Pulmonary artery endothelial cell (primary cell): ENCODE measurements at regions not wholly inside any gene's neighbourhood (a gene's known extent, or its start where the extent isn't known, plus 50 kb on each side); places are given as distances from the start of the nearest gene placed in this dataset.
A peak's percentile ranks its signal among the peaks of the same experiment; 100 is the strongest.
"Not testable (repeated sequence)": the region's sequence is repeated elsewhere in the genome, so short reads cannot be mapped to it uniquely, and the experiment has no call there.

Experiments used
- DNase-seq: peaks from one replicate; pipeline ENCODE4 v3.0.0-alpha.2; 2011; ENCODE audit warnings: low read depth, low spot score

DNA sequence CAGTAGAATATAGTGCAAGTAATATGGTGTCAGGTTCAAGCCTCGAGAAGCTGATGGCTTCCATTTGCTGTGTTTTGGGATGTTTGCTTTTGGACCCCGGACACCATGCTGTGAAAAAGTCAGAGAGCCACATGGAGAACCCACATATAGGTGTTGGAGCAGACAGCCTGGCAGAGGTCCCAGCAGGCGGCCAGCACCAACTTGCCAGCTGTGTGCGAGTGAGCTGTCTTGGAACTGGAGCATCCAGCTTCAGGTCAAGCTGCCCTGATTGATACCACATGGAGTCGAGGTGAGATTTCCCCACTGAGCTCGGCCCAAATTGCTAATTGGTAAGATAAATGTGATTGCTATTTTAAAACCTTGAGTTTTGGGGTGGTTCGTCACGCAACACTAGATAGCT, 185.7 kb upstream of the TBL1XR1 start:
- no peak for DNase-seq

GRCh38 chr3:177385186-177385585, 187.9 kb upstream of the TBL1XR1 start:
- DNase-seq, result no peak

GRCh38 chr3:177385831-177386301, 188.6 kb upstream of the TBL1XR1 start:
- no peak for DNase-seq

DNA sequence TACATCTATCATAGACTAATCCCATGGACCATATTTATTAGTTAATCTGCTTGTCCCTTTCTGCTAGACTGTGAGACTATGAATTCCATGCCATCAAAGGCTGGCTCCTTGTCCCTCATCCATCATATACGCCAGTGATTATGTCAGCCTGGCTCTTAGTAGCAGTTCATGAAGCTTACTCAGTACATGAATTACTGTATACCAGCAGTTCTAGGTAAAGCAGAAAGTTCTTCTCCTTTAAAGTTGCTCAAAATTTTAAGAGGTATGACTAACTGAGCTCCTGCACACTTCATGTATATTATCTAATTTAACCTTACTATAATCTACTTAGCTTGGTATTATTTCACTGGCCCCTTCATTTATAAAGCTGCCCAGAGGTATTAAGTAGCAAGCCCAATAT, 190.9 kb upstream of the TBL1XR1 start:
- DNase-seq, result no peak

GRCh38 chr3:177394231-177395024, 197.1 kb upstream of the TBL1XR1 start:
- DNase-seq, result not testable (repeated sequence)

GRCh38 chr3:177396733-177397132, 199.5 kb upstream of the TBL1XR1 start:
- DNase-seq, result no peak

DNA sequence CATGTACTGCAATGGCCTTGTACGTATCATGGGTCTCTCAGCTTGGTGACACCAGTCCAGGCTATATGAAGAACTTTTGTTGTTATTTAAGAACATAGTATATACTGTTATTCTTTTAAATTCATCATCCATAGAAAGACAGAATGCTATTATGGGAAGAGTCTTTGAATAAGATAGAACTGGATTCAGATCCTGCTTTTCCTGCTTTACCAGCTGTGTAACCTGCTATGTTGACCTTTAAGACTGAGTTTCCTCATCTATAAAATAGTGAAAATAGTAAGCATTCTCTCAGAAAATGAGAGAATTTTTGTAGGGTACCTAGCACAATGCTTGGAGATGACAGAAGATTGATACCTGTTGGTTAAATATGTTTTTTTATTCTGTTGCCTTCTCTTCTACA, 204.1 kb upstream of the TBL1XR1 start:
- no peak for DNase-seq

DNA sequence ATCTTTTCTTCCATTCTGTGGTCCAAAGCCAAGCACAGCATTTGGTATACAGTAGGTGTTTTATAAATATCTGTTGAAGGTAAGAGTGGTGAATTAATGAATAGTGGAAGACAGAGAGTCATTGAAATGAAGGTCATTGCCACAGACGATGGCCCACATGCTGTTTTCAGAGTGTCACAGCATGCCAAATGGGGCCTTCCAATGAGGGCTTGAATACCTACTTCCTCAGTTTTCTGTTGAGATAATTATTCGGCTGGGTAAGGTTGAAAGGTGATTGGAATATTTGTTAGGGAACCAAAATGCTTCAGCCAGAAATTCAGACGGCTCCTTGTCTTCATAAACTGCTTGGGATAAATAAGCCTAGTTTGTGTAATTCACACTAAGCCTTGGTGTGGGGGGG, 205.3 kb upstream of the TBL1XR1 start:
- no peak for DNase-seq

GRCh38 chr3:177405191-177405672, 207.9 kb upstream of the TBL1XR1 start:
- no peak for DNase-seq

DNA sequence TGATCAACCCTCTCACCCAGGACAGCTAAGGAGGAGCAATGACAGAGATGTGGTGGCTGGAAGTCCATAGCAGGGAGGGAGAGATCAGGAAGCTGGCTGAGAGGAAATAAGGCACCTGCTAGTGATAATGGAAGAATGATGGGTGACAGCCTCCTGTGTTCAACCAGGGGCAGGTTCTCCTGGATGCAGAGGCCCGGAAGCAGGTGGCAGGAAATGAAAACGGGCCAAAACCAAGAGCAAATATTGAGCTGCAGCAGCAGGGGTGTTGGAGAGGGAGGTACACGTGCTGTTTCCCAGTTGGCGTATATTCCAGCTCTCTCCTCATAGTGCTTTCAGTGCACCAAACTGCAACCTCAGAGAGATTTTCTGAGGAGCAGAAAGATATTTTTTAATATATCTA, 213.4 kb upstream of the TBL1XR1 start:
- peak; percentile 19 for DNase-seq

- DNase-seq, result no peak
These were observed 213.9 kb upstream of the TBL1XR1 start for GRCh38 chr3:177411201-177411600.

DNA sequence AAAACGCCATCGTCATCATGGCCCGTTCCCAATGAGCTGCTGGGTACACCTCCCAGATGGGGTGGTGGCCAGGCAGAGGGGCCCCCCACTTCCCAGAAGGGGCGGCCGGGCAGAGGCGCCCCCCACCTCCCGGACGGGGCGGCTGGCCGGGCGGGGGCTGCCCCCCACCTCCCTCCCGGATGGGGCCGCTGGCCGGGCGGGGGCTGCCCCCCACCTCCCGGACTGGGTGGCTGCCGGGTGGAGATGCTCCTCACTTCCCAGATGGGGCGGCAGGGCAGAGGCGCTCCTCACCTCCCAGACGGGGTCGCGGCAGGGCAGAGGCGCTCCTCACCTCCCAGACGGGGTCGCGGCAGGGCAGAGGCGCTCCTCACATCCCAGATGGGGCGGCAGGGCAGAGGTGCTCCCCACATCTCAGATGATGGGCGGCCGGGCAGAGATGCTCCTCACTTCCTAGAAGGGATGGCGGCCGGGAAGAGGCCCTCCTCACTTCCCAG, 215.4 kb upstream of the TBL1XR1 start:
- not testable (repeated sequence) for DNase-seq

GRCh38 chr3:177414093-177414492, 216.8 kb upstream of the TBL1XR1 start:
- DNase-seq, result no peak

DNA sequence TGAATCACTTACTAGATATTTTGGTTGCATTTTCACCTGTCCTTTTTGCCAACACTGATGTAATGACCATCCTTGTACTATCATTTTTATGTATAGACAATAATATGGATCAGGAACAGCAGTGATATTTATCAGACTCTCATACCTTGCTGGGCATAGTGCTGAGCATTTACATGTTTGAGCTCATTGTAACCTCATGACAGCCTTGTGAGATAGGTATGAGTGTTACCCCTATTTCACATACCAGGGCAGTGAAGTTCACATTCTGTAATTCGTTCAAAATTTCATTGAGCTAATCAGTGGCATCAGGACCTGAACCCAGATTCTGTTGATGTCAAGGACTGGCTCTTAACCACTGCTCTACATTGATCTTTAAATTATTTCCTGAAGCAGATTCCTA, 221.5 kb upstream of the TBL1XR1 start:
- DNase-seq, result no peak

GRCh38 chr3:177419904-177420601, 222.8 kb upstream of the TBL1XR1 start:
- DNase-seq, result no peak

DNA sequence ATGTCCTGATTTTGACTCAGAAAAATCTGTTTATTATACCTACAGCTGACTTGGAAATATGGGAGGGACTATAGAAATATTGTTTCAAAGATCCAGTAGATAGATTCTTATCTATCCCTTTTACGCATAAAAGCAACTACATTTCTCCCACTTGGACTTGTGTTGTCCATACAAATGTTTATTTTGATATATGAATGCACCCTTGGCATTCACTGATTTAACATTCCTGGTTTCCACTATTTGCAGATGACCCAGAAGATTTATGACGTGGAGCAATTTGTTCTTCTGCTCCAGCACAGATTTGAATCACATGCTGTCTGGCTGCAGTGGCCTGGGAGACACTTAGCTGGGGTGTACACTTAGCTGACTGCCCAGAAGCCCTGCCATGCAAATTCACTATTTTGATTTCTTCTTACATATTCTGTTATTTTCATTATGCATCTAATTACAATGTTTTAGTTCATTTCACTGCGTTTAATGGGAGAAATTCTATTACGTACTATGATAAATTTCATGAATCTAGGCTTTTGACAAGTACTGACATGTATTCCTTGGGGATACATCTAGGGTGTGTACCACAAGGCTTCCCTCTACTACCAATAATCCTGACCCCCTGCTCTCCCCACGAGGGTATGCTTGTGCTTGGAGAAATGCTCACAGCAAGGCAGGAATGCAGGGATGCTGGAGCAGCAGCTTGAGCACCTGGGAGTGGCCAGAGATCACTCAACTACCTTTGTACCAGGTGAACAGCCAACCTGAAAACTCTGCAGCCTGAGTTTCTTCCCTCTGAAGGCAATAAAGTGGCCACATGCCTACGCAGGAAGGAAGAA, 223.6 kb upstream of the TBL1XR1 start:
- no peak for DNase-seq

DNA sequence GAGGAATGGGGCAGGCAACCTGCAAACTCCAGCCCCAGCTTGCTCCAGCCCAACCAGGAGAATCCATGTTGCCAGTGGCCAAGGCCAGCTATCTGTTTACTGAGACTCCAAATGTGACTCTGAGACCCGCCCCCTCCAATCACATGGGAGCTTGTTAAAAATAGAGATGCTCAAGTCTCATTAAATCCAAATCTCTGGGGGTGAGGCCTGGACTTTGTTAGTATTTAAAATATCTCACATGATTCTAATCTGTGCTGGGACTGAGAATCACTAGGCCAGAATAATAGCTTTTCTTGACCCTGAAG, 224.2 kb upstream of the TBL1XR1 start:
- no peak for DNase-seq

DNA sequence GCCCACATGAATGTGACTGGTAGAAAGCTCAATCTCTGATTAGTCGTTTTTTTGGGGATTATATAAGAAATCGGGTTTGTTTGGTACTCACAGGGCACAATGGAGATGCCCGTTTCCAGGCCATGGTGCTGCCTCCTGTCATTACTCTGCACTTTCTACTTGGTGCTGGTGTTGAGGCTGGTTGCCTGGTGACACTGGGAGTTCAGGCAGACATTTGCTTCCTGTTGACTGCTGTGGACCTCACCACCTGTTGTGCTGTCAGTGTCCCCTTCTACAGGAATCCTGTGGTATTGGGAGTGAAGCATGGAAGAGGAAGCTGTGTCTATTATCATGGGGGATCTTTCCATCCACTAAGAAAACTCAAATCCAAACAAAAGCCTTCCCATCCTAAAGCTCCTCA, 227.2 kb upstream of the TBL1XR1 start:
- DNase-seq, result no peak

GRCh38 chr3:177425042-177425441, 227.8 kb upstream of the TBL1XR1 start:
- no peak for DNase-seq

GRCh38 chr3:177426106-177426877, 229.0 kb upstream of the TBL1XR1 start:
- DNase-seq, result no peak

DNA sequence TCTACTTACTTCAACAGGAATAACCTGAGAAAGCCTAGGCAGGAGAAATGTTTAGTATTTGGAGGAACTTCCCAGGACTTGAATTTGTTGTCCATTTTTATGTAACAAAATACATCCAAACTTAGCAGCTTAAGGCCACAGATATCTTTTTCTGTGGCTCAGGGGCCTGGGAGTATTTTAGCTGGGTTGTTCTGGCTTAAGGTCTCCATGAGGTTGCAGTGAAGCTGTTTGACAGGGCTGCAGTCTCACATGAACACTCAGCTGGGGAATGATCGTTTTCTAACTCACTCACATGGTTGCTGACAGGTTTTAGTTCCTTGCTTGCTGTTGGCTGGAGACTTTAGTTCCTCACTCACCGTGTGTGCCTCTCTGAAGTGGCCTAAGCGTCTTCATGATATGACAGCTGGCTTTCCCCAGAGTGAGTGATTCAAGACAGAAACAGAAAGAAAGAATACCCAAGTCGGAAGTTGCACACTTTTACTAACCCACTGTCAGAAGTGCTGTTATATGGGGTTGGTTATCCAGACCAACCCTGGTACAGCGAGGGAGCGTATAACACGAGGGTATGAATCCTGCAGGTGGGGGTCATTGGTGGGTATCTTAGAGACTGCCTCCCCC, 229.7 kb upstream of the TBL1XR1 start:
- DNase-seq, result no peak
